Peyer's patch (tissue), 4 donors: ENCODE measurements at regions not wholly inside any gene's neighbourhood (a gene's known extent, or its start where the extent isn't known, plus 50 kb on each side); places are given as distances from the start of the nearest gene placed in this dataset.

ENCODE experiments used
- POLR2A ChIP-seq, 2 donors: fragments of 450-650 bp; IDR thresholded peaks; one replicate each; pipeline ENCODE4 v1.5.1; 2017; ENCODE audit warnings: antibody characterized with exemption in 2 of 2, mild to moderate bottlenecking in 2 of 2, moderate library complexity in 2 of 2
- TF ChIP-seq, protein P1 (sequence below), 6 experiments: fragments of 450-650 bp in 4 of 6; fragments of 200-600 bp in 2 of 6; sonication (generic) in 1 of 6; IDR thresholded peaks; one replicate each; pipeline ENCODE4 v1.5.1; 2017 to 2019; ENCODE audit warnings: antibody characterized with exemption in 6 of 6, mild to moderate bottlenecking in 3 of 6, moderate library complexity in 1 of 6

DNA sequence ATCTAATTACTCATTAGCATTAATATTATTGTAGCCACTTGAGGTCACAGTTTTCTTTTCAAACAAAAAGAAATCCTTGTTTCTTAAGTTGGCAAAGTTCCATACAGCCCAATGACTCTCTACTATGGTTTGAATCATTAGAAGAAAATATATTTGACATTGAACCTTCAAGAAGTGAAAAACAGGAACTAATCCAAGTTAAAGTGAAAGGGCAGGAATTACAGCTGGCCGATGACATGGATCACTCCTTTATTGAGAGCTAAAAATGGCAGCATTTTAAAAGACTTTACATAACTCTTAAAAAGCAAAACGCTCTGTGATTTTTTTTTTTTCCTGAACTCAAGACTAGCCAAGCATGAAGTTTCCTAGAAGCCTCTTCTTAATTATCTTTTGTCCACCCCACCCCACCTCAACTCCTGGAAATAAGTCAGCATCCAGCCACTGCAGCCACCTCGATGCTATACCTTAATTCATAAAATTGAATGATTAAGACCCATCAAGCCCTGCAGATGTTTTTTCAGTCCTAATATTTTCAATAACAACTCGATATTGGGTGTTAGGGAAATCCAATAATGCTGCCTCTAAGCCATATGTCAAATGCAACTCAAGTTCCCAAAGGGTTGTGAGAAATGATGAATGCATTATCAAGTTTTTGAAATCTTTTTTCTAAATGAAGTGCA, 323.1 kb downstream of the HHIPL2 start:
- TF ChIP-seq, protein P1, sequence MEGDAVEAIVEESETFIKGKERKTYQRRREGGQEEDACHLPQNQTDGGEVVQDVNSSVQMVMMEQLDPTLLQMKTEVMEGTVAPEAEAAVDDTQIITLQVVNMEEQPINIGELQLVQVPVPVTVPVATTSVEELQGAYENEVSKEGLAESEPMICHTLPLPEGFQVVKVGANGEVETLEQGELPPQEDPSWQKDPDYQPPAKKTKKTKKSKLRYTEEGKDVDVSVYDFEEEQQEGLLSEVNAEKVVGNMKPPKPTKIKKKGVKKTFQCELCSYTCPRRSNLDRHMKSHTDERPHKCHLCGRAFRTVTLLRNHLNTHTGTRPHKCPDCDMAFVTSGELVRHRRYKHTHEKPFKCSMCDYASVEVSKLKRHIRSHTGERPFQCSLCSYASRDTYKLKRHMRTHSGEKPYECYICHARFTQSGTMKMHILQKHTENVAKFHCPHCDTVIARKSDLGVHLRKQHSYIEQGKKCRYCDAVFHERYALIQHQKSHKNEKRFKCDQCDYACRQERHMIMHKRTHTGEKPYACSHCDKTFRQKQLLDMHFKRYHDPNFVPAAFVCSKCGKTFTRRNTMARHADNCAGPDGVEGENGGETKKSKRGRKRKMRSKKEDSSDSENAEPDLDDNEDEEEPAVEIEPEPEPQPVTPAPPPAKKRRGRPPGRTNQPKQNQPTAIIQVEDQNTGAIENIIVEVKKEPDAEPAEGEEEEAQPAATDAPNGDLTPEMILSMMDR (IDR thresholded peaks at IDR 0.05), result no peak
- no peak for TF ChIP-seq POLR2A (IDR thresholded peaks at IDR 0.05)
